Pancreas (tissue), 10 donors: ENCODE measurements at regions not wholly inside any gene's neighbourhood (a gene's known extent, or its start where the extent isn't known, plus 50 kb on each side); places are given as distances from the start of the nearest gene placed in this dataset.
A peak's percentile ranks its signal among the peaks of the same experiment; 100 is the strongest.
"Not testable (repeated sequence)": the region's sequence is repeated elsewhere in the genome, so short reads cannot be mapped to it uniquely, and the experiment has no call there.

Experiments used
- ATAC-seq, 4 donors: fragments of 200-7000 bp; cut with Tn5 transposase; one replicate each; pipeline versions ENCODE4 v1.8.0 to v1.9.1; 2020; ENCODE audit warnings: mild to moderate bottlenecking in 4 of 4, moderate library complexity in 4 of 4
- DNase-seq, 6 donors: peaks; one replicate each; pipeline ENCODE4 v3.0.0-alpha.2; 2020
- FAIRE-seq: peaks from 2 replicates; lab custom pipeline; 2012; peaks lifted over from hg19 to GRCh38; lab: Jason Lieb, UNC
- H3K27ac ChIP-seq, 4 donors: fragments of 200-600 bp; sonication (generic); 1 replicate in 3 of 4; 2 replicates in 1 of 4; pipeline versions ENCODE4 v1.5.0 to v1.8.0; 2020
- H3K27me3 ChIP-seq, 4 donors: fragments of 200-600 bp; one replicate each; pipeline ENCODE4 v1.8.0; 2021
- H3K36me3 ChIP-seq, 3 donors: fragments of 200-600 bp; sonication (generic) in 1 of 3; one replicate each; pipeline versions ENCODE4 v1.5.0 to v1.8.0; 2020 to 2021
- H3K4me1 ChIP-seq, 3 donors: fragments of 200-600 bp; one replicate each; pipeline ENCODE4 v1.8.0; 2021
- H3K4me3 ChIP-seq, 4 donors: fragments of 200-600 bp; sonication (generic) in 2 of 4; one replicate each; pipeline versions ENCODE4 v1.5.0 to v1.8.0; 2020 to 2021
- H3K9me3 ChIP-seq, 4 donors: fragments of 200-600 bp; one replicate each; pipeline ENCODE4 v1.8.0; 2021
- CTCF ChIP-seq, 4 donors: fragments of 200-600 bp; sonication (generic) in 3 of 4; IDR thresholded peaks; one replicate each; pipeline versions ENCODE4 v1.5.0 to v1.8.0; 2021; ENCODE audit warnings: antibody characterized with exemption in 4 of 4
- WGBS, 2 donors: extraction: QIAGEN DNeasy Blood & Tissue Kit; methylation state at CpG; one replicate each; pipeline ENCODE4 v1.1.7; 2013; 5-methylcytosine and 5-hydroxymethylcytosine counted together
- intact Hi-C, 3 donors: fragments of 100-400 bp; cut with DNase I; formaldehyde crosslinking; loops; one replicate each; pipeline versions ENCODE4 v1.11.1 to v1.14.2; 2022
- donor health status: healthy with polysubstance abuse.
- donor health status: DM: no; HTN: no; CAD: no; lungs with moderate emphysema.
- donor health status: DM: no; HTN: no; CAD: no.
- donor health status: control.
- donor health status: control.
- donor health status: Bipolar disorder and iron deficiency.
- donor health status: DM: yes; HTN: yes; CAD: no.
- donor health status: DM: no; HTN: no; CAD: no.
- donor health status: DM: no; HTN: no; CAD: no.
- donor health status: DM: yes; HTN: yes; CAD: no.

- Histone ChIP-seq H3K9me3 (no peaks in the 10 kb centered on the region), H3K4me1 (no peaks in the 10 kb centered on the region), H3K27ac (no peak overlapping the region), H3K27me3 (no peaks in the 10 kb centered on the region), H3K36me3 (no peaks in the 10 kb centered on the region), H3K4me3 (no peak overlapping the region)
- ATAC-seq (peak in 3 of 4 donors; percentile 11 to 72 (median 53)), DNase-seq (peak in 1 of 6 donors; percentile 30), FAIRE-seq (no peak)
- WGBS, 2 donors = 56 to 66% methylated on average over 8 of the region's 8 CpGs
- intact Hi-C loops = no loop called here
- no peak for TF ChIP-seq CTCF (IDR thresholded peaks at IDR 0.05)
Observed at GRCh38 chr14:55913324-55914025, 204.7 kb upstream of the PELI2 start.

GRCh38 chr14:55914771-55915170, 203.4 kb upstream of the PELI2 start:
- no peaks in the 10 kb centered on the region for H3K36me3 ChIP-seq
- H3K9me3 ChIP-seq = no peaks in the 10 kb centered on the region
- no peak overlapping the region for H3K4me3 ChIP-seq
- no peaks in the 10 kb centered on the region for H3K4me1 ChIP-seq
- FAIRE-seq = no peak
- H3K27me3 ChIP-seq = no peaks in the 10 kb centered on the region
- TF ChIP-seq CTCF (IDR thresholded peaks at IDR 0.05) = no peak
- no peak overlapping the region for H3K27ac ChIP-seq
- intact Hi-C loops = no loop called here
- DNase-seq = no peak
- peak in 1 of 4 donors; percentile 51 for ATAC-seq

- H3K27ac ChIP-seq = no peak overlapping the region
- intact Hi-C loops = no loop called here
- H3K4me1 ChIP-seq = no peaks in the 10 kb centered on the region
- no peak for TF ChIP-seq CTCF (IDR thresholded peaks at IDR 0.05)
- no peaks in the 10 kb centered on the region for H3K36me3 ChIP-seq
- 43 to 56% methylated on average over 1 of the region's 1 CpG for WGBS, 2 donors
- FAIRE-seq (no peak), ATAC-seq (no peak), DNase-seq (no peak)
- H3K27me3 ChIP-seq = no peaks in the 10 kb centered on the region
- H3K9me3 ChIP-seq = no peaks in the 10 kb centered on the region
- no peak overlapping the region for H3K4me3 ChIP-seq
Observed at GRCh38 chr14:55915456-55915855, 202.8 kb upstream of the PELI2 start.

GRCh38 chr14:55919800-55920199, 198.4 kb upstream of the PELI2 start:
- H3K9me3 ChIP-seq, intact Hi-C loops, H3K4me1 ChIP-seq, H3K27me3 ChIP-seq, ATAC-seq, H3K4me3 ChIP-seq, H3K36me3 ChIP-seq, DNase-seq, FAIRE-seq, H3K27ac ChIP-seq: not testable (repeated sequence)
- 94 to 98% methylated on average over 13 of the region's 13 CpGs for WGBS, 2 donors

- intact Hi-C loops = no loop called here
- 84 to 91% methylated on average over 1 of the region's 1 CpG for WGBS, 2 donors
- Histone ChIP-seq H3K4me3 (no peak overlapping the region), H3K36me3 (no peaks in the 10 kb centered on the region), H3K4me1 (peaks cover 10 to 24% (median 20%) of the 10 kb centered on the region in 3 donors), H3K27ac (no peak overlapping the region), H3K27me3 (no peaks in the 10 kb centered on the region), H3K9me3 (no peaks in the 10 kb centered on the region)
- no peak for ATAC-seq
- DNase-seq = no peak
- FAIRE-seq = no peak
- TF ChIP-seq CTCF (IDR thresholded peaks at IDR 0.05) = no peak
Observed at GRCh38 chr14:55921511-55921910, 196.7 kb upstream of the PELI2 start.
